GM18499 (cell line): ENCODE measurements at regions not wholly inside any gene's neighbourhood (a gene's known extent, or its start where the extent isn't known, plus 50 kb on each side); places are given as distances from the start of the nearest gene placed in this dataset.

Experiments used
- ATAC-seq: cut with Tn5 transposase; IDR thresholded peaks from one replicate; pipeline ENCODE4 v1.9.1; 2021; ENCODE audit warnings: moderate number of reproducible peaks; ENCODE audit not compliant: insufficient read depth, unreplicated experiment

DNA sequence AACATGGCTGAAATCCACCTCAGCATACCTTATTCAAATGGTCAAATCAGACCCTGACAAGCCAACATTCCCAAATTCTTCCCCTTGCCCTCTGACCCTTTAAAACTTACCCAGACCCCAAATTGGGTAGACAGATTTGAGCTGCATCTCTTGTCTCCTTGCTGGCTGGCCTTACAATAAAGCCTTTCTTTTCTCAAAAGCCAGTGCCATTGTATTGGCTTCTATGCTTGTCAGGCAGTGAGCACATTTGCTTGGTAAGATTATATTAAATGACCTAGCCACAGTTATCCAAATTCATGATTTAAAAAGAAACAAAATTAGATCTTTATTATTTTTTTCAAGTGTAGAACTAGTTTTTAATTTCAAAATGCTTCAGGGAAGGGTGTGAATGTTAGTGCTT is 67.8 kb upstream of the FAM83B start:
- no peak for ATAC-seq

DNA sequence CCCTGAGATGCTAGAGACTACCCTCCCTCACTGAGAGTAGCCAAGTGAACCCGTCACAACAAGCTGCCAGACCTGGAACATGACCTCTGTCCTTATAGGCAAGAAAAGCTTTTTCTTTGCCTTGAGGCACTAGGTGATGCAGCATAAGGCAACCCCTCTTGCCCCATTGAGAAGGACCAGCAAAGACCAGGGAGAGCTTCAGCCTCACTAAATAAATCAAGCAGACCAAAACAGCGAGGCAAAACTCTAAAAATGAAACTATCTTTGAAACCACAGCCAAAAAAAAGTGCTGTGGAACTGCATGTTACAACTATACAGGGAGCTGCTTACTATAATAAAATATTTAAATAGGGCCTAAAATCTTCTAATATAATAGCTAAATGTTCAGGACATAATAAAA is 62.6 kb upstream of the FAM83B start:
- no peak for ATAC-seq

DNA sequence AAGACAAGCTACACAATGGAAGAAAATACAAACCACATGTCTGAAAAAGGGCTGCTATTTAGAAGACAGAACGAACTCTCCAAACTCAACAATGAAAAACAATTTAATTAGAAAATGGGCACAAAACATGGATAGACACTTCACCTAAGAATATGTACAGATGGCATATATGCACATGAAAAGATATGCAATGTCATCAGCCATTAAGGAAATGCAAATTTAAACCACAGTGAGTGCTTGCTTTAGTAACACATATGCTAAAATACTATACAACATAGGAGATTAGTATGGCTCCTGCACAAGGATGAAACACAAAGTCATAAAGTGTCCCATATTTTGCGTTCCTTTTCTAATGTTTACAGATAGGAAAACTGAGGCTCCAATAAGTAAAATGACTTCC is 60.4 kb upstream of the FAM83B start:
- ATAC-seq = no peak

DNA sequence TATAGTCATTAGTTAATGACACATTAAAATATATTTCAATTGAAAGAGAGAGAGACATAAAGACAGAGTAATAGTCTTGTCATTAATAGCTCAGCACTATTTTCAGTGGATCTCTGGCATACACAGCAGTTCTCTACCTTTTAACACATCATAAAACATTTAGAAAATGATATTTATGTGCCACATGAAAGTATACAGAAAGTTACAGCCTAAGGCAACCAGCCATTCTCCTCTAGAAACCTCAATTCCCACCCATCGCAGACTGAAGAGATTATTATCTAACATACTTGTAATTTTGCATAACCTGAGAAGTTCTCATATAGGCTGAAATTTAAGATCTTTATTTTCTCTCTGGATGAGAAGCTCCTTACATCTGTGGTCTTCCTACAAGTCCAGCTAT is 58.7 kb upstream of the FAM83B start:
- no peak for ATAC-seq
